ENCODE measurements at regions not wholly inside any gene's neighbourhood (a gene's known extent, or its start where the extent isn't known, plus 50 kb on each side); places are given as distances from the start of the nearest gene placed in this dataset.

- TF ChIP-seq CTCF (IDR thresholded peaks at IDR 0.05; ENCODE audit: low read depth, low read length): no peak
- DNase-seq (ENCODE audit: extremely low read depth, low read depth): no peak
Observed at GRCh38 chr9:16277471-16277960, 593.0 kb downstream of the BNC2 start.

DNA sequence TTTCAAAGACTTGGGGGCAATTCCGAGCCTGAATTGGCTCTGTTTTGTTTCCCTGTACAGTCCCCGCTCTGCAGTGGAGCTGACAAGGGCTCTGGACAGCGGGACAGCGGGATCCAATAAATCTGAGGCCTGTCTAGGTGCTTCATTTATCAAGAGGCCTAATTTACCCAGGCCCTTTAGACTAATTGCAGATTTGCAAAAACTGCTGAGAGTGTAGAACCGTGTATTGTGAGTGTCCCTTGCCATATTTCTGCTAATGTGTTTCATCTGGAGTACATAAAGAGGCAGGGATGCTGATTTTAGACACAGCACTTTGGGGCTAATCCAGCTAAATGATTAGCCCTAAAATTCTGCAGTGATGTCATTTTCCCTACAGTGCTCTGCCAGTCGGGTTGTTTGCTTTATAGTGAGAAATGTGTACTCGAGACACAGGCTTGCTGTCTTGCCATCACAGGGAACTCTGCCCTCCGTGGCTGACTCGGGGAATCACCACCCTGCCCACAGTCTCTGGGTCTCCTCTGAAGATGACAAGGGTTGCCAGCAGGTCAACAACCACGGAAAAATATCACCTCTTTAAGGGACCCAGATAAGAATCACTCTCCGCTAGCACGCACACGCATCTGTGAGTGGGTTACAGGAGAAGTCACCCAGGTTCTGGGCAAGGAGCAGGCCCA is 592.0 kb downstream of the BNC2 start:
- TF ChIP-seq CTCF (IDR thresholded peaks at IDR 0.05; ENCODE audit: low read depth, low read length): no peak
- no peak for DNase-seq (ENCODE audit: extremely low read depth, low read depth)

GRCh38 chr9:16281707-16282106 is 588.8 kb downstream of the BNC2 start:
- no peak for TF ChIP-seq CTCF (IDR thresholded peaks at IDR 0.05; ENCODE audit: low read depth, low read length)
- no peak for DNase-seq (ENCODE audit: extremely low read depth, low read depth)

DNA sequence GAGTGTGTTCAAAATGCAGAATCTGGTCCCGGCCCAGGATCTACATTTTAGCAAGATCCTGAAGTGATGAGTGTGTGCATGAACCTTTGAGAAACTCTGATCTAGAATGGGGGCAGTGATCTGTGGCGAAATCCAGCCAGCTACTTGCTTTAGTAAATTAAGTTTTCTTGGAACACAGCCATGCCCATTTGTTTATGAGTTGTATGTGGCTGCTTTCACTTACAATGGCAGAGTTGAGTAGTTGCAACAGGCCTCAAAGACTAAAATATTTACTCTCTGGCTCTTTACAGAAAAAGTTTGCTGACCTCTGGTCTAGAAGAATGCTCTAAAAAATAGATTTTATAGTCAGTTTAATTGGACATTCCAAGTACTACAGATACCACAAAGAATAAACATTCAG is 588.3 kb downstream of the BNC2 start:
- TF ChIP-seq CTCF (IDR thresholded peaks at IDR 0.05; ENCODE audit: low read depth, low read length): no peak
- peak; percentile 71 for DNase-seq (ENCODE audit: extremely low read depth, low read depth)

GRCh38 chr9:16282718-16283117 is 587.8 kb downstream of the BNC2 start:
- no peak for DNase-seq (ENCODE audit: extremely low read depth, low read depth)
- no peak for TF ChIP-seq CTCF (IDR thresholded peaks at IDR 0.05; ENCODE audit: low read depth, low read length)

GRCh38 chr9:16286160-16286559 is 584.3 kb downstream of the BNC2 start:
- DNase-seq (ENCODE audit: extremely low read depth, low read depth): no peak

More at GRCh38 chr9:16286160-16286559, 584.3 kb downstream of the BNC2 start:
- no peak for TF ChIP-seq CTCF (IDR thresholded peaks at IDR 0.05; ENCODE audit: low read depth, low read length)
